Bronchial epithelial cell (primary cell): ENCODE measurements at regions not wholly inside any gene's neighbourhood (a gene's known extent, or its start where the extent isn't known, plus 50 kb on each side); places are given as distances from the start of the nearest gene placed in this dataset.
A peak's percentile ranks its signal among the peaks of the same experiment; 100 is the strongest.

ENCODE experiments used
- DNase-seq: peaks from one replicate; pipeline ENCODE4 v3.0.0-alpha.2; 2010; ENCODE audit warnings: low read depth
- FAIRE-seq: peaks from 2 replicates; lab custom pipeline; 2011; peaks lifted over from hg19 to GRCh38; lab: Jason Lieb, UNC
- H3K27me3 ChIP-seq: 2 replicates; pipeline ENCODE4 v1.5.1; 2011; ENCODE audit warnings: low read length; ENCODE audit not compliant: control insufficient read depth, insufficient read depth
- H3K36me3 ChIP-seq: 2 replicates; pipeline ENCODE4 v1.5.1; 2011; ENCODE audit warnings: low read length; ENCODE audit not compliant: control insufficient read depth, insufficient read depth
- H3K4me3 ChIP-seq: 2 replicates; pipeline ENCODE4 v1.5.1; 2011; ENCODE audit warnings: mild to moderate bottlenecking, low read depth, low read length, control low read depth
- TF ChIP-seq, protein P1 (sequence below): IDR thresholded peaks from 2 replicates; pipeline ENCODE4 v1.5.1; 2011; ENCODE audit warnings: mild to moderate bottlenecking, moderate library complexity, low read length, control low read depth, inconsistent platforms; ENCODE audit not compliant: insufficient read depth, severe bottlenecking

DNA sequence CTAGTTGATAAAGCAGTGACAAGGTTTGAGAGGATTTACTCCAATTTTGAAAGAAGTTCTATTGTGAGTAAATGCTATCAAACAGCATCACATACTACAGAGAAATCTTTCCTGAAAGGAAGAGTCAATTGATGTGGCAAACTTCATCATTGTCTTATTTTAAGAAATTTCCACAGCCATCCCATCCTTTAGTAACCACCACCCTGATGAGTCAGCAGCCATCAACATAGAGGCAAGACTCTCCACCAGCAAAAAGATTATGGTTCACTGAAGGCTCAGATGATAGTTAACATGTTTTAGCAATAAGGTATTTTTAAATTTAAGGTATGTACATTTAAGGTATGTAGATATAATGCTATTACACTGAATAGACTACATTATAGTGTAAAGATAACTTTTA lies 122.1 kb upstream of the ARHGAP5 start:
- DNase-seq (no peak), FAIRE-seq (no peak)
- no peak overlapping the region for H3K4me3 ChIP-seq
- no peaks in the 10 kb centered on the region for H3K36me3 ChIP-seq
- no peaks in the 10 kb centered on the region for H3K27me3 ChIP-seq
- TF ChIP-seq, protein P1, sequence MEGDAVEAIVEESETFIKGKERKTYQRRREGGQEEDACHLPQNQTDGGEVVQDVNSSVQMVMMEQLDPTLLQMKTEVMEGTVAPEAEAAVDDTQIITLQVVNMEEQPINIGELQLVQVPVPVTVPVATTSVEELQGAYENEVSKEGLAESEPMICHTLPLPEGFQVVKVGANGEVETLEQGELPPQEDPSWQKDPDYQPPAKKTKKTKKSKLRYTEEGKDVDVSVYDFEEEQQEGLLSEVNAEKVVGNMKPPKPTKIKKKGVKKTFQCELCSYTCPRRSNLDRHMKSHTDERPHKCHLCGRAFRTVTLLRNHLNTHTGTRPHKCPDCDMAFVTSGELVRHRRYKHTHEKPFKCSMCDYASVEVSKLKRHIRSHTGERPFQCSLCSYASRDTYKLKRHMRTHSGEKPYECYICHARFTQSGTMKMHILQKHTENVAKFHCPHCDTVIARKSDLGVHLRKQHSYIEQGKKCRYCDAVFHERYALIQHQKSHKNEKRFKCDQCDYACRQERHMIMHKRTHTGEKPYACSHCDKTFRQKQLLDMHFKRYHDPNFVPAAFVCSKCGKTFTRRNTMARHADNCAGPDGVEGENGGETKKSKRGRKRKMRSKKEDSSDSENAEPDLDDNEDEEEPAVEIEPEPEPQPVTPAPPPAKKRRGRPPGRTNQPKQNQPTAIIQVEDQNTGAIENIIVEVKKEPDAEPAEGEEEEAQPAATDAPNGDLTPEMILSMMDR = no peak

DNA sequence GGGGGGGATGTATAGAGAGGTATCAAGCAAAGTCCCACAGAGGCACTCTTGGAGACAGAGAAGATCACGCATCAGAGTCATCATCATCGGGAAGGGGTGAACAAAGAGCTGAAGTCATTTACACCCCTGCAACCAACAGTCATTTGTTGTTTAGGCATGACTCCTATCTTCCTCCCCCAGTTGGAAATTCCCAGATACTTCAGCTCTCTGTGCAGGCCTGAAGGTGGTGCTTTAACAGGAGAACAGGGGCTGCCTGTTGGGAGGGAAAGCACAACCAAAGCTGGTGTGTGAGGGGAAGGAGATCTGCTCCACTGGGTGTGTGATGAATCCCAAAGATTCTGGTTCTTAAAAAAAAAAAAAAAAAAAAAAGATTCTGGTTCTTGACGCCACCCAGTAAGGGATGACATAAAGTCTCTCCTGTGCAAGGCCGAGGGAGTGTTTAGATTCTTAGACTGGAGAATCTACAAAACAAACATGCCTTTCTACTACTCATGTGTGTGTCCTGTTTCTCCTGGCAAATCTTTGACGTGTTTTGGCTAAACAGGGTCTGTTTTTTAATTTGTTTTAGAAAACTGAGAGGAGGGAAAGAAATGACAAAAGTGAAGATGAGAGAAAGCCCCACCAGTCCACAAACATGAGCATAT lies 121.0 kb upstream of the ARHGAP5 start:
- Histone ChIP-seq H3K36me3 (no peaks in the 10 kb centered on the region), H3K27me3 (no peaks in the 10 kb centered on the region), H3K4me3 (no peak overlapping the region)
- TF ChIP-seq, protein P1 = no peak
- FAIRE-seq = no peak
- peak; percentile 52 for DNase-seq

DNA sequence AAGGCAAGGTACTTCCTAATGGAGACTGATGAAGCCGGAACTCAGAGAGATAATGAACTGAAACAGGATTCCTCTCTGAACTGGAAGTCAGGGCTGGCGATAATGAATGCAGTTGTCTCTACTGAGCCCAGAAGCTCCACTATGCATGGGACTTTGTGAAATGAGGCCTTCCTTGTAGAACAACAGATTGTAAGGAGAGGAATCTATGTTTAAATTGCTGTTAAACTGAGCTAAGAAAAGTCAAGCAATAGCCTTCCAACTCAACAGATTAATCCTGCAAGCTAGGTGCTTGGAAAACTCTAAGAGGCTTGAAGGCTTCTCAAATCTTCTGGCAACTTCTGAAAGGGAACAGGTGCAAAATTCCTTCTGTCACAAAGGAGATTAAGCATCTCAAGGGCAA lies 119.5 kb upstream of the ARHGAP5 start:
- TF ChIP-seq, protein P1 = no peak
- no peak for FAIRE-seq
- Histone ChIP-seq H3K4me3 (no peak overlapping the region), H3K27me3 (no peaks in the 10 kb centered on the region), H3K36me3 (no peaks in the 10 kb centered on the region)
- no peak for DNase-seq

DNA sequence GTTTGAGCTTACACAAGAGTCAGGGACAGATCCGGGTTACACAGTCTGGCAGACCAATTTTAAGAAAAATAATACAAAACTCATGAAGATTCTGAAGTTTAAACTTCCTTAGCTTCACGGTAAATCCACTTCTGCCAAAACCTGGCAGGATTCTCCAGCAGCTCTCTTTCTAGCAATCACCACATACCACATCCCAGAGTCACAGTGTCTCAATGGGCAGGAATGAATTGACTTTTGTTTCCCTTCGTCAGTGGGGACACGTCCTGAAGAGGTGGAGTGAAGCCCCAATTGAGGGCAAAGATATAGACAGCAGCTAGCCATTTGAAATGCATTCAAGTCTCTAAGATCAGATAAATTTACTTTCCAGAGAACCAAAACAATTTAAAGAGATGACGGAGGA lies 117.1 kb upstream of the ARHGAP5 start:
- no peaks in the 10 kb centered on the region for H3K36me3 ChIP-seq
- no peak overlapping the region for H3K4me3 ChIP-seq
- FAIRE-seq (no peak), DNase-seq (no peak)
- H3K27me3 ChIP-seq = no peaks in the 10 kb centered on the region
- TF ChIP-seq, protein P1 = no peak

DNA sequence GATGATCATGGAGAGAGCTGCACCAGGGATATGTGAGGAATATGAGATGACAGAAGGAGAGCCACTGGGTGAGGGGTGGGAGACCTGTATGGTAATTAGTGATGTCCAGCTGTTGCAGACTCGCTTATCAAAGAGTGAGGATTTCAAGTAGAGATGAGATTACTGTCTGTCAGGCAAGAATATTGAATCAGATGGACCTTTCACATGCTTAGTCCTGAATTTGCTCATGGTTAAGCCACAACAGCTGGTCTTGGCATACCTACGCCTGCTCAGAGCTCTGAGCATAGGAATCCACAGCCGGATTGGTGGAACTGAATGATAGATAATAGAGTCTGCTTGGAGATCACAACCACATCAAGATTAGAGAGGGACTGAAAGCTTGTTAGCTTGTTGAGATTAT lies 115.2 kb upstream of the ARHGAP5 start:
- Histone ChIP-seq H3K27me3 (no peaks in the 10 kb centered on the region), H3K36me3 (no peaks in the 10 kb centered on the region), H3K4me3 (no peak overlapping the region)
- no peak for DNase-seq
- TF ChIP-seq, protein P1 = no peak
- FAIRE-seq = no peak

DNA sequence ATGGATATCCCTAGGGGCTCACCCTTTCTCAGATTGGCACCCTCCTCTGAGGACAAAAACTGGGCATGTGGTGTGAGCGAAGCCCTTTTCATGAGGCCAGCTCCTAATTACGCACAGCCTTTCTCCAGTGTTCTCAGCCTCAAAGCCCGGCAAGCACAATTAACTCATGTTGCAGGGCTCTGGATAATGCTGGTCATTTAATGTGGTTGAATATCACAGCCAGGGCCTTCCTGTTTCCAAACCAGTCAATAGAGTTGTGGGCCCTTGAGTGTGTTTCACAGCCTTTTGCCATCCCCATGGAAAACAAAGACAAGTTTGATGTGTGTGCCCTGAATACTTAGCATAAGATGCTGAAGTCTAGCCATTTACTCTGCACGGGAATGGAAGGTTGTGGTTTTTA lies 114.2 kb upstream of the ARHGAP5 start:
- no peaks in the 10 kb centered on the region for H3K27me3 ChIP-seq
- FAIRE-seq (no peak), DNase-seq (no peak)
- H3K36me3 ChIP-seq = no peaks in the 10 kb centered on the region
- H3K4me3 ChIP-seq = no peak overlapping the region
- TF ChIP-seq, protein P1 = no peak
